Fibroblast of skin of right biceps (primary cell): ENCODE measurements at regions not wholly inside any gene's neighbourhood (a gene's known extent, or its start where the extent isn't known, plus 50 kb on each side); places are given as distances from the start of the nearest gene placed in this dataset.

ENCODE experiments used
- DNase-seq: peaks from one replicate; pipeline ENCODE4 v3.0.0-alpha.2; 2013

DNA sequence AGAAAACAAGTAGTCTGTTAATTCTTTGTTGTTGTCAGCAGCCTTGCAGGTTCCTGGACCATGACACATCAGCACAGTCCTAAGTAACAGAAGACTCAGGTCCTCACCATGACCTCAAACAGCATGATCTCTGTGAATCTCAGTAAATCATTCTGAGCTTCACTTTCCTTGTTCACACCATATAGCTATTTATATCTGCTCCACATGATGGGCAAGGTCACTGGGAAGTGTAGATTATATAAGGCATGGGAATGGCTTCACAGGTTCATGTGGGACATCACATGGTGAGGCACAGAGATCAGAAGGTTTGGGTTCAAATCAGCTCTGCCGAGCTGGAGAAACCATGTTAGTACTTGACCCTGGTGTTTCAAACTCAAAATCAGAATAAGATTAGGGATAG lies 245.4 kb upstream of the SPTLC3 start:
- DNase-seq = no peak

DNA sequence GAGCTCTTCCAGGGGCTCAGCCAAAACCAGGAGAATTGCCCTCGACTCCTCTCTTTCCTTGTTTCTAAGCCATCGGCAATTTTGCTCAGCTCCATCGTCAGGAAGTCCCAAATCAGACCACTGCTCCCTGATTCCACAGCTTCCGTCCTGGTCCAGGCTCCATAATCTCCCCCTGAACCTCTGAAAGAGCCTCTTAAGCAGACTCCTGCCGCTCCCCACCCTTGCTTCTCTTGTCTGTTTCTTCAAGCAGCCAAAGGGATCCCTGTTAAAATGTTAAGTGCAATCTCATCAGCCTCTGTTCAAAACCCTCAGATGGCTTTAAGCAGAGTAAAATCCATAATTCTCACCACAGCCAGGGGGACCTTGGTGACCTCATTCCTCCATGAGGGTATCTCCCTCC lies 244.7 kb upstream of the SPTLC3 start:
- no peak for DNase-seq

DNA sequence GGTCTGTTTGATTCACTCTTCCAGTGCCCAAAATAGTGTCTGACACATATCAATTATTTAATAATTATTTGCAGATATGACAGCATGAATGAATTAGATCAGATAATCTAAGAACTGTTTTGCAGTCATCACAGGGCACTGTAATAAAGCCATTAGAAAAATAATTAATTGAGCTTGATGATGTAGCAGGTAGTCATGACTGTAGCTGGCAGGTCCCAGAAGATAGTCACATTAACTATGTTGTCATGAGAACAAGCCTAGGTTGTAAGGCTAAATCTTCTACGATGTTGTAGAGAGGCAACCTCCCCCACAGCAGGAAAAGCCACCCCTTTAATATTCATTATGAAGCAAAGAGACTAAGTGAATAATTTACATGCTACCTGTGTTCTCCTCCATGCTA lies 243.9 kb upstream of the SPTLC3 start:
- no peak for DNase-seq

DNA sequence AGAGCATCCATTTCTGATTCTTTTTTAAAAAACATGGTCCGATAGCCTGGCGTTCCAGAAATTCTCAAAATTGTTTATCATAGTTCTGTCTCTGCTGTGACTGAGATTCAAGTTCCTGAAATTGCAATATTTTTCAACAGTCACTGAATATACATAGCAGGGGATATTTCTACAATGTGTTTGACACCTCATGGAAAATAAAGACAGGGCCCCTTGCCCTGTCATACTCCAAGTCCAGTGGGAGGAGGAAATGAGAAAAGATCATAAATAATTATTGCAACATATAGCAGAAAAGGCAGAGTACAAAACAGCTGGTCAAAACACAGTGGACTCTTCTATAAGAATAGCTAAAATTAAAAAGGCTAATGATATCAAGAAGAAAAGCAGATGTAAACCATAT lies 234.8 kb upstream of the SPTLC3 start:
- no peak for DNase-seq

- no peak for DNase-seq
These were observed 233.7 kb upstream of the SPTLC3 start for GRCh38 chr20:12775041-12775440.

DNA sequence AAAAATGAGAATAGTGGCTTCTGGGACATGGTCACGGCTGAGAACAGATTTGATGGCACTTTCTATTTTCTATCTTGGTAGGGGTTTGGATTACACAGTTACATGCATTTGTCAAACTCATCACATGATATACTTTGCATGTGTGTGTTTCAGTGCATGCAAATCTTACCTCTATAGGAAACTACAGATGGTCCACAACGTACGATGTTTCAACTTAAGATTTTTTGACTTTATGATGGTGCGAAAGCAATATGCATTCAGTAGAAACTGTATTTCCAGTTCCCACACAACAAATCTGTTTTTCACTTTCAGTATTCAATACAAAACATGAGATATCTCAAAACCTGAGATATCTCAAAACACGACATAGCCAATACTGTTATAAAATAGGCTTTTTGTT lies 231.8 kb upstream of the SPTLC3 start:
- no peak for DNase-seq

- DNase-seq = no peak
These were observed 222.5 kb upstream of the SPTLC3 start for GRCh38 chr20:12786276-12786675.

DNA sequence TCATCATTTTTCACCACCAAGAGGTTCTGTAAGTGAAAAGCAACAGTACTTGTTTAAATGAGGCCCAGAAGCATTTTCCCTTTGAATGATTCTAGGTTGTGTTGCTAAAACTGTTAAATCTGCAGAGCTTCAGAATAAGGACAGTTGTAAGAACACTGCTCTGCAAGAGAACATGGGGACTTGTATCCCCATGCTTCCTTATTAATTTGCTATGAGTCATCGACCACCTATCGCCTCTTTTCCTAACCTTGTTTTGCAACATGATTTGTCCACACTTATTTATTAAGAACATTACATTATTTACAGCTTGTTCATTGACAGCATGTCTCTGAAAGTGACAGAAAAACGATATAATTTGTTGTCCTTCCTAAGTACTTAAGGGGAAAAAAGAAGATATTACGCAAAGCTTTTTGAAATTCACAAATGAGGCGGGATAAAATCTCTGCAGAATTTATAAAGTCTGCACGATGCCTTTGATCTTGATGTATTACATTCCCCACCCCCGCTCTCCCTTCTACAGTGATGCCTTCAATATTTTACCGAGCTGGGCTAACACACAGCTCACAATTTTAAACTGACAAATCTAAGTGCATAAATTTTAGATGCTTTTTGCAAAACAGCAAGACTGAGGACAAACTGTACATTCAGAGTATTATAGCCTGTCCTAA lies 220.0 kb upstream of the SPTLC3 start:
- no peak for DNase-seq

GRCh38 chr20:12790859-12791258 lies 217.9 kb upstream of the SPTLC3 start:
- no peak for DNase-seq

GRCh38 chr20:12798286-12798685 lies 210.5 kb upstream of the SPTLC3 start:
- no peak for DNase-seq

DNA sequence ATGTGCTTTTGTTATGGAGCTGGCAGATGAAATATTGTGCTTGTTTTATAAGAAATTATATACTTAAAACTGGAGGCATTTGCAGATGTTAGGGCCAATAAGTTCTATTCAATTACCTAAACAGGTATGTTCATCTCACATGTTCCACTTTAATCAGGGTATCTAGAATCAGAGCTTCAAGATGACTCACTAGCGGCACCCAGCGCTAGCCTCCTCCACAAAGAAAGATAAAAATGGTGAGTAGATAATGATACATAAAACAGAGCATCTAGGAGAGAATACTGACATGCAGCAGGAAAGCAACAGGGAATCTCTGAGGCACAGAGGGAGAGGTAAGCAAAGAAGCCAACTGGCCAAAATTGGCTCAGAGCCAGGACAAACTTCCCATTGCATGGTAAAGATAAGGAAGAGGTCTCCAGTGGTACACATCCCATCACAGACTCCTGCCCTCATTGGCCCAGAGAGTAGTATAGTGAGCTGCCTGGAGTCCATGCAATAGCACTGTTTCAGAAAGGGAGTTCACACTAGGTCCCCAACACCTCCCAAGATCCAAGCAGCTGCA lies 200.7 kb upstream of the SPTLC3 start:
- no peak for DNase-seq

- no peak for DNase-seq
These were observed 193.5 kb upstream of the SPTLC3 start for GRCh38 chr20:12815231-12815768.

- DNase-seq = no peak
These were observed 192.9 kb upstream of the SPTLC3 start for GRCh38 chr20:12815778-12816408.

GRCh38 chr20:12821249-12821648 lies 187.5 kb upstream of the SPTLC3 start:
- no peak for DNase-seq

- DNase-seq = no peak
These were observed 185.0 kb upstream of the SPTLC3 start for GRCh38 chr20:12823734-12824133.

GRCh38 chr20:12824328-12825225 lies 184.2 kb upstream of the SPTLC3 start:
- no peak for DNase-seq

DNA sequence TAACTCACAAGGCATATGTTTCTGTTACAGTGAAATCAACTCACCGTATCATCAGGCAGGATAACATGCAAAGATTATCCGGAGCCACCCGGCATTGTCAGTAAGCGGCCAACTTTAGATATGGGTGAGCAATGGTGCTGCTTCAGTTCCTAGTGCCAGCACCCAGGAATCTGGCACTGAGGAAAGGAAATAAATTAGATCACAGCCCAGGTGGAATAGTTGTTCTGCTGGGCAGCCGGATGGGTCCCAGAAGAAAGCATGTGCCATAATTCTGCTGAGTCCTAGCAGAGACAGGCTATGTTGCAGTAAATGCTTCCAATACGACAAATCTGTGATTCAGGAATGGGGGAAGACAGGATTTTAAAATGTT lies 183.6 kb upstream of the SPTLC3 start:
- no peak for DNase-seq

- no peak for DNase-seq
These were observed 180.9 kb upstream of the SPTLC3 start for GRCh38 chr20:12827816-12828385.

DNA sequence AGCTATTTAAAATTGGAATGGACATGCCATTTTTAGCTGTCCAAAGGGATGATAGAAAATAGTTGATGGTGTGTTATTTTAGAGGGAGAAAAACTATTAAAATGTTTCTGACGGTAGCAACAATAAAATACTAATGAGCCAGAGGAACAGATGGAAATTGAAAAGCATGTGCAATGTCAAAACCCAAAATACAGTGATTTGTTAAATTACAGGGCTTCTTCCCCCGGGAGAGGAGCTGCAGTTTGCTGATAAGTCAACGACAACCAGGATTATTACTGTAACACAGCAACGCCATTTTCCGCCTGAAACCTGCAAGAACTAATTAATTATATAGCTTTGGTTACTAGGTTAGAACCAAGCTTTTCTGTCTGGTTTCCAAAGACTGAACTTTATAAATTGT lies 179.6 kb upstream of the SPTLC3 start:
- no peak for DNase-seq

- no peak for DNase-seq
These were observed 174.9 kb upstream of the SPTLC3 start for GRCh38 chr20:12833861-12834260.

GRCh38 chr20:12835999-12836398 lies 172.8 kb upstream of the SPTLC3 start:
- no peak for DNase-seq

GRCh38 chr20:12837646-12838045 lies 171.1 kb upstream of the SPTLC3 start:
- DNase-seq = no peak

- no peak for DNase-seq
These were observed 170.4 kb upstream of the SPTLC3 start for GRCh38 chr20:12838261-12838866.
